HepG2 (cell line): ENCODE measurements at regions not wholly inside any gene's neighbourhood (a gene's known extent, or its start where the extent isn't known, plus 50 kb on each side); places are given as distances from the start of the nearest gene placed in this dataset.
A peak's percentile ranks its signal among the peaks of the same experiment; 100 is the strongest.
"Not testable (repeated sequence)": the region's sequence is repeated elsewhere in the genome, so short reads cannot be mapped to it uniquely, and the experiment has no call there.

Experiments used
- CEBPB ChIP-seq: IDR thresholded peaks from 2 replicates; pipeline ENCODE4 v1.6.1; 2011; ENCODE audit warnings: low read depth, low read length, improper control_type of control experiment, borderline replicate concordance
- CEBPG ChIP-seq: IDR thresholded peaks from 2 replicates; pipeline ENCODE4 v1.6.1; 2016
- CREB1 ChIP-seq, 2 experiments: fragments of 450-650 bp in 1 of 2; IDR thresholded peaks; 2 replicates each; pipeline ENCODE4 v1.6.1; 2016 to 2017; ENCODE audit warnings: control low read depth in 1 of 2, mild to moderate bottlenecking in 1 of 2, missing compliant biosample characterization in 1 of 2, missing genetic modification characterization in 1 of 2
- FOSL2 ChIP-seq: sonication (generic); formaldehyde crosslinking; IDR thresholded peaks from 2 replicates; pipeline ENCODE4 v1.4.0; 2020; ENCODE audit warnings: missing genetic modification reagents
- HOXA3 ChIP-seq: sonication (generic); formaldehyde crosslinking; IDR thresholded peaks from 2 replicates; pipeline ENCODE4 v1.5.0; 2020; ENCODE audit warnings: missing genetic modification reagents
- PHF21A ChIP-seq: sonication (generic); formaldehyde crosslinking; IDR thresholded peaks from 2 replicates; pipeline ENCODE4 v1.5.0; 2020; ENCODE audit warnings: mild to moderate bottlenecking, missing genetic modification reagents
- POGZ ChIP-seq: sonication (generic); formaldehyde crosslinking; IDR thresholded peaks from 2 replicates; pipeline ENCODE4 v1.4.0; 2020; ENCODE audit warnings: mild to moderate bottlenecking, missing genetic modification reagents
- RARA ChIP-seq: IDR thresholded peaks from 2 replicates; pipeline ENCODE4 v1.6.1; 2016; ENCODE audit warnings: missing genetic modification reagents, missing compliant biosample characterization
- SMC3 ChIP-seq: IDR thresholded peaks from 2 replicates; pipeline ENCODE4 v1.6.1; 2011; ENCODE audit warnings: low read length, improper control_type of control experiment
- SOX6 ChIP-seq, 2 experiments: fragments of 450-650 bp in 1 of 2; sonication (generic) in 1 of 2; formaldehyde crosslinking in 1 of 2; IDR thresholded peaks; 2 replicates each; pipeline versions ENCODE4 v1.4.0 to v1.6.1; 2017 to 2020; ENCODE audit warnings: antibody characterized with exemption in 1 of 2, mild to moderate bottlenecking in 1 of 2, missing genetic modification reagents in 1 of 2
- TEAD3 ChIP-seq: optimal IDR thresholded peaks from 2 replicates; pipeline ENCODE3; 2016; ENCODE audit warnings: borderline replicate concordance
- YY1 ChIP-seq: IDR thresholded peaks from 2 replicates; pipeline ENCODE4 v1.6.1; 2011; ENCODE audit warnings: low read length, low read depth, moderate library complexity, mild to moderate bottlenecking; ENCODE audit not compliant: insufficient read depth, insufficient replicate concordance
- ZFX ChIP-seq: sonication (generic); formaldehyde crosslinking; IDR thresholded peaks from 2 replicates; pipeline ENCODE4 v1.4.0; 2020; ENCODE audit warnings: mild to moderate bottlenecking, low read depth, missing genetic modification reagents, moderate library complexity
- ZMYM2 ChIP-seq: sonication (generic); formaldehyde crosslinking; IDR thresholded peaks from 2 replicates; pipeline ENCODE4 v1.8.0; 2022; ENCODE audit warnings: mild to moderate bottlenecking, missing genetic modification reagents
- TF ChIP-seq, protein P1 (sequence below), 2 experiments: sonication (generic) in 1 of 2; formaldehyde crosslinking in 1 of 2; IDR thresholded peaks; 2 replicates each; pipeline versions ENCODE4 v1.4.0 to v1.6.1; 2018 to 2020; ENCODE audit warnings: missing genetic modification reagents in 2 of 2, borderline replicate concordance in 1 of 2, low read depth in 1 of 2, mild to moderate bottlenecking in 1 of 2, missing biosample characterization in 1 of 2
- TF ChIP-seq, protein P2 (sequence below): IDR thresholded peaks from 2 replicates; pipeline ENCODE4 v1.4.0; 2020; ENCODE audit warnings: mild to moderate bottlenecking, missing genetic modification reagents
- TF ChIP-seq, protein P3 (sequence below), 2 experiments: sonication (generic) in 1 of 2; formaldehyde crosslinking in 1 of 2; IDR thresholded peaks; 2 replicates each; pipeline versions ENCODE4 v1.6.1 to v1.9.0; 2014 to 2022; ENCODE audit warnings: antibody characterized with exemption in 1 of 2, borderline replicate concordance in 1 of 2, inconsistent platforms in 1 of 2, low read depth in 1 of 2, missing genetic modification reagents in 1 of 2

- TF ChIP-seq CEBPG (peak; percentile 85), ZMYM2 (CRISPR knock-in tag) (peak; percentile 82; the same call in 1 of the 2 replicates), POGZ (CRISPR knock-in tag) (peak; percentile 23; the same call in 1 of the 2 replicates), CEBPB (peak; percentile 93), SOX6 (CRISPR knock-in tag; IDR thresholded peaks at IDR 0.05) (peak; percentile 25; the same call in 1 of the 2 replicates), SMC3 (peak; percentile 19; the same call in 1 of the 2 replicates), TEAD3 (peak; percentile 74), RARA (CRISPR knock-in tag) (peak; percentile 51; the same call in 1 of the 2 replicates), FOSL2 (CRISPR knock-in tag) (peak; percentile 97), ZFX (peak; percentile 57), HOXA3 (CRISPR knock-in tag) (peak; percentile 32; the same call in 1 of the 2 replicates), CREB1 (IDR thresholded peaks at IDR 0.05) (0 out of 2 replicates have a peak, but pooled peaks have one; percentile 10), YY1 (peak; percentile 69), PHF21A (CRISPR knock-in tag) (peak; percentile 42; the same call in 1 of the 2 replicates)
- TF ChIP-seq, protein P1, sequence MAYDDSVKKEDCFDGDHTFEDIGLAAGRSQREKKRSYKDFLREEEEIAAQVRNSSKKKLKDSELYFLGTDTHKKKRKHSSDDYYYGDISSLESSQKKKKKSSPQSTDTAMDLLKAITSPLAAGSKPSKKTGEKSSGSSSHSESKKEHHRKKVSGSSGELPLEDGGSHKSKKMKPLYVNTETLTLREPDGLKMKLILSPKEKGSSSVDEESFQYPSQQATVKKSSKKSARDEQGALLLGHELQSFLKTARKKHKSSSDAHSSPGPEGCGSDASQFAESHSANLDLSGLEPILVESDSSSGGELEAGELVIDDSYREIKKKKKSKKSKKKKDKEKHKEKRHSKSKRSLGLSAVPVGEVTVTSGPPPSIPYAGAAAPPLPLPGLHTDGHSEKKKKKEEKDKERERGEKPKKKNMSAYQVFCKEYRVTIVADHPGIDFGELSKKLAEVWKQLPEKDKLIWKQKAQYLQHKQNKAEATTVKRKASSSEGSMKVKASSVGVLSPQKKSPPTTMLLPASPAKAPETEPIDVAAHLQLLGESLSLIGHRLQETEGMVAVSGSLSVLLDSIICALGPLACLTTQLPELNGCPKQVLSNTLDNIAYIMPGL (CRISPR knock-in tag; IDR thresholded peaks at IDR 0.05; ENCODE audit: borderline replicate concordance in 1 of 2, low read depth in 1 of 2) = 0 out of 4 replicates have a peak, but pooled peaks of 1 of the 2 experiments have one; percentile 38
- not testable (repeated sequence) for TF ChIP-seq SOX6 (IDR thresholded peaks at IDR 0.05); CREB1 (CRISPR knock-in tag; IDR thresholded peaks at IDR 0.05)
- TF ChIP-seq, protein P2, sequence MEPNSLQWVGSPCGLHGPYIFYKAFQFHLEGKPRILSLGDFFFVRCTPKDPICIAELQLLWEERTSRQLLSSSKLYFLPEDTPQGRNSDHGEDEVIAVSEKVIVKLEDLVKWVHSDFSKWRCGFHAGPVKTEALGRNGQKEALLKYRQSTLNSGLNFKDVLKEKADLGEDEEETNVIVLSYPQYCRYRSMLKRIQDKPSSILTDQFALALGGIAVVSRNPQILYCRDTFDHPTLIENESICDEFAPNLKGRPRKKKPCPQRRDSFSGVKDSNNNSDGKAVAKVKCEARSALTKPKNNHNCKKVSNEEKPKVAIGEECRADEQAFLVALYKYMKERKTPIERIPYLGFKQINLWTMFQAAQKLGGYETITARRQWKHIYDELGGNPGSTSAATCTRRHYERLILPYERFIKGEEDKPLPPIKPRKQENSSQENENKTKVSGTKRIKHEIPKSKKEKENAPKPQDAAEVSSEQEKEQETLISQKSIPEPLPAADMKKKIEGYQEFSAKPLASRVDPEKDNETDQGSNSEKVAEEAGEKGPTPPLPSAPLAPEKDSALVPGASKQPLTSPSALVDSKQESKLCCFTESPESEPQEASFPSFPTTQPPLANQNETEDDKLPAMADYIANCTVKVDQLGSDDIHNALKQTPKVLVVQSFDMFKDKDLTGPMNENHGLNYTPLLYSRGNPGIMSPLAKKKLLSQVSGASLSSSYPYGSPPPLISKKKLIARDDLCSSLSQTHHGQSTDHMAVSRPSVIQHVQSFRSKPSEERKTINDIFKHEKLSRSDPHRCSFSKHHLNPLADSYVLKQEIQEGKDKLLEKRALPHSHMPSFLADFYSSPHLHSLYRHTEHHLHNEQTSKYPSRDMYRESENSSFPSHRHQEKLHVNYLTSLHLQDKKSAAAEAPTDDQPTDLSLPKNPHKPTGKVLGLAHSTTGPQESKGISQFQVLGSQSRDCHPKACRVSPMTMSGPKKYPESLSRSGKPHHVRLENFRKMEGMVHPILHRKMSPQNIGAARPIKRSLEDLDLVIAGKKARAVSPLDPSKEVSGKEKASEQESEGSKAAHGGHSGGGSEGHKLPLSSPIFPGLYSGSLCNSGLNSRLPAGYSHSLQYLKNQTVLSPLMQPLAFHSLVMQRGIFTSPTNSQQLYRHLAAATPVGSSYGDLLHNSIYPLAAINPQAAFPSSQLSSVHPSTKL (CRISPR knock-in tag) = peak; percentile 72
- TF ChIP-seq, protein P3, sequence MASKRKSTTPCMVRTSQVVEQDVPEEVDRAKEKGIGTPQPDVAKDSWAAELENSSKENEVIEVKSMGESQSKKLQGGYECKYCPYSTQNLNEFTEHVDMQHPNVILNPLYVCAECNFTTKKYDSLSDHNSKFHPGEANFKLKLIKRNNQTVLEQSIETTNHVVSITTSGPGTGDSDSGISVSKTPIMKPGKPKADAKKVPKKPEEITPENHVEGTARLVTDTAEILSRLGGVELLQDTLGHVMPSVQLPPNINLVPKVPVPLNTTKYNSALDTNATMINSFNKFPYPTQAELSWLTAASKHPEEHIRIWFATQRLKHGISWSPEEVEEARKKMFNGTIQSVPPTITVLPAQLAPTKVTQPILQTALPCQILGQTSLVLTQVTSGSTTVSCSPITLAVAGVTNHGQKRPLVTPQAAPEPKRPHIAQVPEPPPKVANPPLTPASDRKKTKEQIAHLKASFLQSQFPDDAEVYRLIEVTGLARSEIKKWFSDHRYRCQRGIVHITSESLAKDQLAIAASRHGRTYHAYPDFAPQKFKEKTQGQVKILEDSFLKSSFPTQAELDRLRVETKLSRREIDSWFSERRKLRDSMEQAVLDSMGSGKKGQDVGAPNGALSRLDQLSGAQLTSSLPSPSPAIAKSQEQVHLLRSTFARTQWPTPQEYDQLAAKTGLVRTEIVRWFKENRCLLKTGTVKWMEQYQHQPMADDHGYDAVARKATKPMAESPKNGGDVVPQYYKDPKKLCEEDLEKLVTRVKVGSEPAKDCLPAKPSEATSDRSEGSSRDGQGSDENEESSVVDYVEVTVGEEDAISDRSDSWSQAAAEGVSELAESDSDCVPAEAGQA (IDR thresholded peaks at IDR 0.05; ENCODE audit: low read depth) = peak; percentile 52; the same call in 1 of the 2 replicates
- TF ChIP-seq, protein P3 (CRISPR knock-in tag; IDR thresholded peaks at IDR 0.05; ENCODE audit: borderline replicate concordance) = not testable (repeated sequence)
These were observed 57.6 kb upstream of the ATF7IP2 start (continued) for GRCh38 chr16:10328291-10328690.
